ENCODE measurements at regions not wholly inside any gene's neighbourhood (a gene's known extent, or its start where the extent isn't known, plus 50 kb on each side); places are given as distances from the start of the nearest gene placed in this dataset.

DNA sequence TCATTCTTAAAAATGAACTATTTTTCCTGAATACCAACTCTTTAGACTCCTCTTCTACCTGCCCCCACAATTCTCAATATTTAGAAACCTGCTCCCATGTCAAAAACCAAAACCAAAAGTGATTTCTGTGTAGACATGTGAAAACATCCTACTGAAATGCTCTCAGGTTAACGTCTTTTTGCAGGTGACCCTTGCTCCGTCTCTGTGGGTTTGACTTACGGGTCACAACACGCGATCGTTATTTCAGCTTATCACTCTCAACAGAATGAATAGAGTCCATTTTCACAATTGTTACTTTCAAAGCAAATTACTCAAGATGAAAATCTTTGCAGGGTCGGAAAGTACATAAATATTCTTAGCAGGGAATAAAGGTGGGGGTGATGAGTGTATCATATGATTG is 456.3 kb upstream of the SGCD start:
- TF ChIP-seq, protein P1, sequence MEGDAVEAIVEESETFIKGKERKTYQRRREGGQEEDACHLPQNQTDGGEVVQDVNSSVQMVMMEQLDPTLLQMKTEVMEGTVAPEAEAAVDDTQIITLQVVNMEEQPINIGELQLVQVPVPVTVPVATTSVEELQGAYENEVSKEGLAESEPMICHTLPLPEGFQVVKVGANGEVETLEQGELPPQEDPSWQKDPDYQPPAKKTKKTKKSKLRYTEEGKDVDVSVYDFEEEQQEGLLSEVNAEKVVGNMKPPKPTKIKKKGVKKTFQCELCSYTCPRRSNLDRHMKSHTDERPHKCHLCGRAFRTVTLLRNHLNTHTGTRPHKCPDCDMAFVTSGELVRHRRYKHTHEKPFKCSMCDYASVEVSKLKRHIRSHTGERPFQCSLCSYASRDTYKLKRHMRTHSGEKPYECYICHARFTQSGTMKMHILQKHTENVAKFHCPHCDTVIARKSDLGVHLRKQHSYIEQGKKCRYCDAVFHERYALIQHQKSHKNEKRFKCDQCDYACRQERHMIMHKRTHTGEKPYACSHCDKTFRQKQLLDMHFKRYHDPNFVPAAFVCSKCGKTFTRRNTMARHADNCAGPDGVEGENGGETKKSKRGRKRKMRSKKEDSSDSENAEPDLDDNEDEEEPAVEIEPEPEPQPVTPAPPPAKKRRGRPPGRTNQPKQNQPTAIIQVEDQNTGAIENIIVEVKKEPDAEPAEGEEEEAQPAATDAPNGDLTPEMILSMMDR (IDR thresholded peaks at IDR 0.05; ENCODE audit: low read length) = no peak
- TF ChIP-seq EZH2 (optimal IDR thresholded peaks at IDR 0.05; ENCODE audit: low read depth, low read length) (no peak), EZH2phosphoT487 (IDR thresholded peaks at IDR 0.05; ENCODE audit: low read length) (no peak)

Data from MM.1S (cell line).